Fibroblast of skin of scalp (primary cell): ENCODE measurements at regions not wholly inside any gene's neighbourhood (a gene's known extent, or its start where the extent isn't known, plus 50 kb on each side); places are given as distances from the start of the nearest gene placed in this dataset.

Source experiments
- DNase-seq: peaks from one replicate; pipeline ENCODE4 v3.0.0-alpha.2; 2013

GRCh38 chr16:73301984-73302383 lies 254.1 kb upstream of the ZFHX3 start:
- DNase-seq = no peak

- DNase-seq = no peak
Measured at GRCh38 chr16:73299346-73299745, 251.4 kb upstream of the ZFHX3 start.

GRCh38 chr16:73298562-73298961 lies 250.6 kb upstream of the ZFHX3 start:
- peak; percentile 67 for DNase-seq

GRCh38 chr16:73290258-73290657 lies 242.3 kb upstream of the ZFHX3 start:
- DNase-seq = no peak

- no peak for DNase-seq
Measured at GRCh38 chr16:73289232-73289631, 241.3 kb upstream of the ZFHX3 start.

GRCh38 chr16:73288520-73288919 lies 240.6 kb upstream of the ZFHX3 start:
- no peak for DNase-seq

- no peak for DNase-seq
Measured at GRCh38 chr16:73287859-73288405, 240.0 kb upstream of the ZFHX3 start.

- DNase-seq = no peak
Measured at GRCh38 chr16:73286346-73287267, 238.7 kb upstream of the ZFHX3 start.

GRCh38 chr16:73285436-73286201 lies 237.7 kb upstream of the ZFHX3 start:
- DNase-seq = peak; percentile 80

GRCh38 chr16:73280388-73280787 lies 232.5 kb upstream of the ZFHX3 start:
- DNase-seq = no peak

- DNase-seq = no peak
Measured at GRCh38 chr16:73279451-73279850, 231.5 kb upstream of the ZFHX3 start.

- no peak for DNase-seq
Measured at GRCh38 chr16:73277071-73277470, 229.1 kb upstream of the ZFHX3 start.

- DNase-seq = no peak
Measured at GRCh38 chr16:73275448-73275847, 227.5 kb upstream of the ZFHX3 start.

- DNase-seq = no peak
Measured at GRCh38 chr16:73275024-73275423, 227.1 kb upstream of the ZFHX3 start.

- DNase-seq = no peak
Measured at GRCh38 chr16:73274140-73274539, 226.2 kb upstream of the ZFHX3 start.

GRCh38 chr16:73268366-73268993 lies 220.6 kb upstream of the ZFHX3 start:
- peak; percentile 39 for DNase-seq

GRCh38 chr16:73265935-73266334 lies 218.0 kb upstream of the ZFHX3 start:
- no peak for DNase-seq

- DNase-seq = no peak
Measured at GRCh38 chr16:73265124-73265837, 217.4 kb upstream of the ZFHX3 start.

GRCh38 chr16:73262931-73263330 lies 215.0 kb upstream of the ZFHX3 start:
- DNase-seq = no peak

GRCh38 chr16:73255031-73255430 lies 207.1 kb upstream of the ZFHX3 start:
- no peak for DNase-seq

GRCh38 chr16:73253922-73254480 lies 206.1 kb upstream of the ZFHX3 start:
- DNase-seq = no peak

- DNase-seq = no peak
Measured at GRCh38 chr16:73252446-73252845, 204.5 kb upstream of the ZFHX3 start.
